ENCODE measurements at regions not wholly inside any gene's neighbourhood (a gene's known extent, or its start where the extent isn't known, plus 50 kb on each side); places are given as distances from the start of the nearest gene placed in this dataset.

DNA sequence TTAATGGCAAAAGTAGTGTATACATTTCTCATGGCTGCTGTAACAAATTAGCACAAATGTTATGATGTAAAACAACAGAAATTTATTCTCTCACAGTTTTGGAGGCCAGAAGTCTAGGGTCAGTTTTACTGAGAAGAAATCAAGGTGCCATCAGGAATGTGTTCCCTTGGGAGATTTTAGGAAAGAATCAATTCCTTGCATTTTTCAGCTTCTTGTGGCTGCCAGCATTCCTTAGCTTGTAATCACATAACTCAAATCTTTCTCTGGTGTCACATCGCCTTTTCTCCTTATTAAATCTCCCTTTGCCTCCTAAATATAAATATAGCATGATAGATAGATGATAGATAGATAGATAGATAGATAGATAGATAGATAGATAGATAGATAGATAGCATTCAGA, 307.0 kb upstream of the REG3G start:
- TF ChIP-seq, protein P1, sequence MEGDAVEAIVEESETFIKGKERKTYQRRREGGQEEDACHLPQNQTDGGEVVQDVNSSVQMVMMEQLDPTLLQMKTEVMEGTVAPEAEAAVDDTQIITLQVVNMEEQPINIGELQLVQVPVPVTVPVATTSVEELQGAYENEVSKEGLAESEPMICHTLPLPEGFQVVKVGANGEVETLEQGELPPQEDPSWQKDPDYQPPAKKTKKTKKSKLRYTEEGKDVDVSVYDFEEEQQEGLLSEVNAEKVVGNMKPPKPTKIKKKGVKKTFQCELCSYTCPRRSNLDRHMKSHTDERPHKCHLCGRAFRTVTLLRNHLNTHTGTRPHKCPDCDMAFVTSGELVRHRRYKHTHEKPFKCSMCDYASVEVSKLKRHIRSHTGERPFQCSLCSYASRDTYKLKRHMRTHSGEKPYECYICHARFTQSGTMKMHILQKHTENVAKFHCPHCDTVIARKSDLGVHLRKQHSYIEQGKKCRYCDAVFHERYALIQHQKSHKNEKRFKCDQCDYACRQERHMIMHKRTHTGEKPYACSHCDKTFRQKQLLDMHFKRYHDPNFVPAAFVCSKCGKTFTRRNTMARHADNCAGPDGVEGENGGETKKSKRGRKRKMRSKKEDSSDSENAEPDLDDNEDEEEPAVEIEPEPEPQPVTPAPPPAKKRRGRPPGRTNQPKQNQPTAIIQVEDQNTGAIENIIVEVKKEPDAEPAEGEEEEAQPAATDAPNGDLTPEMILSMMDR (IDR thresholded peaks at IDR 0.05): no peak
- TF ChIP-seq POLR2A (IDR thresholded peaks at IDR 0.05): no peak
- Histone ChIP-seq H3K4me1 (no peaks in the 10 kb centered on the region), H3K36me3 (no peaks in the 10 kb centered on the region), H3K4me3 (no peak overlapping the region), H3K27me3 (no peaks in the 10 kb centered on the region), H3K27ac (no peak overlapping the region), H3K9me3 (no peaks in the 10 kb centered on the region)
- no peak for DNase-seq

DNA sequence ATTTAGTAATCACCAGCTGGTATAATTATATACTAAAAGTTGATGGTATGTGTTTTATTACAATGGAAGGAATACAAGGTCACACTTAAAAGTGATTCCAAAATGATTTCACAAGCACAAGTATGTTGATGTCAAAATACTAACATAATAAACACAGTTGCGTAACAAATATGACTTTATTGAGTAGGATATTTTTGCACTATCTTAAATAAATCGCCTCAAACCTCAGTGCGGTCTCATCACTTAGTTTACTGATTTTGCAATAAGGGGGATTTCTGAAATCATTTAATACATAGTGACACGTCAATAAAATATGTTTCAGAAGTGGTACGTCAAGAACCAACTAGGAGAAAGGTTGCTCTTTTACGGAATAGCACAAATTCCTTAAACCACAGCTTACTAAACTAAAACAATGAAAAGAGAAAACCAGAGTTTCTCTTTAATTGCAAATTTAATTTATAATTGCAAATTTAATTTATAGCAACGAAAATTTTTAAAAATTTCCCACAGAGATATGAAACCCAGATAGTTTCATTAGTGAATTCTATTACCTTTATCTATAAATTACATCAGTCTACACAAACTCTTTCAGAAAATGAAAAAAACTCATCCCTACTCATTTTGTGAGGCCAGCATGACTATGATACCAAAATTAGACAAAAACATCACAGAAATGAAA, 304.0 kb upstream of the REG3G start:
- no peak overlapping the region for H3K4me3 ChIP-seq
- H3K9me3 ChIP-seq: no peaks in the 10 kb centered on the region
- H3K27me3 ChIP-seq: no peaks in the 10 kb centered on the region
- no peak overlapping the region for H3K27ac ChIP-seq
- no peak for TF ChIP-seq POLR2A (IDR thresholded peaks at IDR 0.05)
- TF ChIP-seq, protein P1 (IDR thresholded peaks at IDR 0.05): no peak
- no peak for DNase-seq
- no peaks in the 10 kb centered on the region for H3K4me1 ChIP-seq
- no peaks in the 10 kb centered on the region for H3K36me3 ChIP-seq

DNA sequence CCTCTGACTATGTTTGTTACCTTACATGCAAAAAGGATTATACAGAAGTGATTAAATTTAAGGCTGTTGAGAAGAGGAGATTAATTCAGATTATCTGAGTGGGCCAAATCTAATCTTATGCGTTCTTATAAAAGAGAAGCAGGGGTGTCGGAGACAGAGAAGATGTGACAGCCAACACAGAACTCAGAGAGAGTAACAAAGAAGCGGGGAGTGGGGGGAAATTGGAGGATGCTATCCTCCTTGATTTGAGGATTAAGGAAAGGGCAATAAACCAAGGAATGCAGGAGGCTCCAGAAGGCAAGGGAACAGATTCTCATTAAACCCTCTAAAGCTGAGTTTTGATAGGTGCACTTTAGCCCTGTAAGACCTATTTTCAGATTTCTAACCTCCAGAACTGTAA, 291.3 kb upstream of the REG3G start:
- no peaks in the 10 kb centered on the region for H3K27me3 ChIP-seq
- H3K27ac ChIP-seq: no peak overlapping the region
- no peaks in the 10 kb centered on the region for H3K36me3 ChIP-seq
- no peak for DNase-seq
- no peaks in the 10 kb centered on the region for H3K4me1 ChIP-seq
- H3K4me3 ChIP-seq: no peak overlapping the region
- TF ChIP-seq, protein P1 (IDR thresholded peaks at IDR 0.05): no peak
- TF ChIP-seq POLR2A (IDR thresholded peaks at IDR 0.05): no peak
- no peaks in the 10 kb centered on the region for H3K9me3 ChIP-seq

DNA sequence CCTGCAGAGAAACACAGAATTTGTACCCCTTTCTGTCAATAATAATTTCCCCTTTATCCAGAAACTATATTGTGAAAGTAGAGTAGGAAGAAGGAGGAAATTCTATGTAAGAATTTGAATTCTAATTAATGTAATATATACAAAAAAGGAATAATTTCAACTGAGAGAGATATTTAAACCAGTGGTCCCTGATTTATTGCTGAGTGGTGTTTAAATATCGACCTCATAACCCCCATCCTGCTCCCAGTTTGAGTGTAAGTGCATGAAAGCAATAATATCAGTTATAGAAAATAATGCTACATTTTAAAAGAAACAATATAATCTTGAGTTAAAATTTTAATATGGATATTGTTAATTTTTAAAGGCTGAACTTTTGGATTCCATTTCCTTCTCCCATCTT, 286.2 kb upstream of the REG3G start:
- DNase-seq: no peak
- TF ChIP-seq, protein P1 (IDR thresholded peaks at IDR 0.05): no peak
- no peak for TF ChIP-seq POLR2A (IDR thresholded peaks at IDR 0.05)
- H3K4me3 ChIP-seq: no peak overlapping the region
- no peaks in the 10 kb centered on the region for H3K27me3 ChIP-seq
- no peaks in the 10 kb centered on the region for H3K4me1 ChIP-seq
- no peaks in the 10 kb centered on the region for H3K36me3 ChIP-seq
- H3K9me3 ChIP-seq: no peaks in the 10 kb centered on the region
- no peak overlapping the region for H3K27ac ChIP-seq

- TF ChIP-seq, protein P1 (IDR thresholded peaks at IDR 0.05): no peak
- no peak for TF ChIP-seq POLR2A (IDR thresholded peaks at IDR 0.05)
- H3K9me3 ChIP-seq: no peaks in the 10 kb centered on the region
- H3K27ac ChIP-seq: no peak overlapping the region
- no peaks in the 10 kb centered on the region for H3K27me3 ChIP-seq
- no peak for DNase-seq
- no peak overlapping the region for H3K4me3 ChIP-seq
- no peaks in the 10 kb centered on the region for H3K36me3 ChIP-seq
- no peaks in the 10 kb centered on the region for H3K4me1 ChIP-seq
Measured at GRCh38 chr2:78749638-78750037, 275.9 kb upstream of the REG3G start.

- DNase-seq: no peak
- Histone ChIP-seq H3K4me3 (no peak overlapping the region), H3K27ac (no peak overlapping the region), H3K36me3 (no peaks in the 10 kb centered on the region), H3K27me3 (no peaks in the 10 kb centered on the region), H3K4me1 (no peaks in the 10 kb centered on the region), H3K9me3 (no peaks in the 10 kb centered on the region)
- TF ChIP-seq, protein P1 (IDR thresholded peaks at IDR 0.05): no peak
- TF ChIP-seq POLR2A (IDR thresholded peaks at IDR 0.05): no peak
Measured at GRCh38 chr2:78750219-78750618, 275.3 kb upstream of the REG3G start.
